OCI-LY7 (cell line): ENCODE measurements at regions not wholly inside any gene's neighbourhood (a gene's known extent, or its start where the extent isn't known, plus 50 kb on each side); places are given as distances from the start of the nearest gene placed in this dataset.

Experiments used
- BruUV-seq: library from RNA; stranded (reverse); fragments of 400-500 nt; replicated peaks from 2 replicates; lab custom pipeline; 2021; lab: Mats Ljungman, UMichigan
- CTCF ChIA-PET: fragments of 300-600 bp; sonication (Branson Sonifier 250); formaldehyde crosslinking; loops from one replicate; lab custom pipeline; 2022; ENCODE audit warnings: antibody characterized with exemption; ENCODE audit not compliant: unreplicated experiment; lab: Charles Lee
- POLR2A ChIA-PET: fragments of 300-600 bp; sonication (Branson Sonifier 250); formaldehyde crosslinking; loops from one replicate; lab custom pipeline; 2022; ENCODE audit warnings: antibody characterized with exemption; lab: Charles Lee
- DNase-seq: peaks from one replicate; pipeline ENCODE4 v3.0.0-alpha.2; 2015; ENCODE audit warnings: low spot score
- H2AFZ ChIP-seq: fragments of 200-600 bp; sonication (generic), shearing (Covaris generic); 2 replicates; pipeline ENCODE4 v1.6.1; 2014; ENCODE audit warnings: mild to moderate bottlenecking, antibody characterized with exemption, low read length, moderate library complexity
- H3K27ac ChIP-seq: fragments of 200-600 bp; sonication (generic); 2 replicates; pipeline ENCODE4 v1.5.1; 2014; ENCODE audit warnings: mixed run types, low read depth, mild to moderate bottlenecking, moderate library complexity, low read length, inconsistent platforms; ENCODE audit not compliant: poor library complexity, severe bottlenecking
- H3K36me3 ChIP-seq: fragments of 200-600 bp; sonication (generic); 2 replicates; pipeline ENCODE4 v1.6.1; 2014; ENCODE audit warnings: mild to moderate bottlenecking, antibody characterized with exemption, low read length, moderate library complexity, mixed read lengths; ENCODE audit not compliant: insufficient read depth
- H3K4me1 ChIP-seq: fragments of 200-600 bp; sonication (generic); 2 replicates; pipeline ENCODE4 v1.5.1; 2014; ENCODE audit warnings: mild to moderate bottlenecking, low read length; ENCODE audit not compliant: insufficient read depth, poor library complexity, severe bottlenecking
- H3K4me2 ChIP-seq: fragments of 200-600 bp; sonication (generic); 2 replicates; pipeline ENCODE4 v1.6.1; 2014; ENCODE audit warnings: mild to moderate bottlenecking, low read length
- H3K4me3 ChIP-seq: fragments of 200-600 bp; sonication (generic); 2 replicates; pipeline ENCODE4 v1.5.1; 2014; ENCODE audit warnings: mild to moderate bottlenecking, low read depth, low read length; ENCODE audit not compliant: poor library complexity, severe bottlenecking
- H3K79me2 ChIP-seq: fragments of 200-600 bp; sonication (generic); 2 replicates; pipeline ENCODE4 v1.6.1; 2016; ENCODE audit warnings: low read depth, mild to moderate bottlenecking, low read length, moderate library complexity, mixed read lengths; ENCODE audit not compliant: insufficient read depth
- H3K9me2 ChIP-seq: fragments of 200-600 bp; sonication (generic); 2 replicates; pipeline ENCODE4 v1.6.1; 2016; ENCODE audit warnings: mild to moderate bottlenecking, low read length, mixed read lengths; ENCODE audit not compliant: insufficient read depth
- H3K9me3 ChIP-seq: fragments of 200-600 bp; sonication (generic); 2 replicates; pipeline ENCODE4 v1.6.1; 2014; ENCODE audit warnings: mild to moderate bottlenecking, mixed run types, low read length, mixed read lengths
- H4K20me1 ChIP-seq: fragments of 200-600 bp; sonication (generic); 2 replicates; pipeline ENCODE4 v1.6.1; 2014; ENCODE audit warnings: mild to moderate bottlenecking, antibody characterized with exemption, low read length, moderate library complexity, mixed read lengths; ENCODE audit not compliant: insufficient read depth
- CTCF ChIP-seq: fragments of 200-600 bp; sonication (generic); conservative IDR thresholded peaks from 2 replicates; pipeline ENCODE4 v1.5.1; 2014; ENCODE audit warnings: mild to moderate bottlenecking, antibody characterized with exemption, low read length, moderate library complexity, mixed read lengths
- EZH2phosphoT487 ChIP-seq: fragments of 200-600 bp; sonication (generic); IDR thresholded peaks from 2 replicates; pipeline ENCODE4 v1.6.1; 2018; ENCODE audit warnings: low read depth, borderline replicate concordance, mild to moderate bottlenecking, mixed run types, antibody characterized with exemption, low read length, moderate library complexity, mixed read lengths
- intact Hi-C: fragments of 100-400 bp; cut with micrococcal nuclease; formaldehyde crosslinking; loops from one replicate; pipeline ENCODE4 v1.10.0; 2022; ENCODE audit not compliant: unreplicated experiment

GRCh38 chr10:44297963-44298362, 86.9 kb downstream of the CXCL12 start:
- H3K9me3 ChIP-seq = no peaks in the 10 kb centered on the region
- H3K36me3 ChIP-seq = no peaks in the 10 kb centered on the region
- H3K4me1 ChIP-seq = no peaks in the 10 kb centered on the region
- H3K9me2 ChIP-seq = no peaks in the 10 kb centered on the region
- no peak overlapping the region for H3K27ac ChIP-seq
- H3K79me2 ChIP-seq = no peaks in the 10 kb centered on the region
- no peak for TF ChIP-seq EZH2phosphoT487
- TF ChIP-seq CTCF = no peak
- intact Hi-C loops = no loop called here
- no peak overlapping the region for H3K4me2 ChIP-seq
- no TSS peak for BruUV-seq
- no peak for DNase-seq
- H3K4me3 ChIP-seq = no peak overlapping the region
- H4K20me1 ChIP-seq = no peaks in the 10 kb centered on the region
- H2AFZ ChIP-seq = no peak overlapping the region
- ChIA-PET POLR2A (no interaction called here), CTCF (no interaction called here)

DNA sequence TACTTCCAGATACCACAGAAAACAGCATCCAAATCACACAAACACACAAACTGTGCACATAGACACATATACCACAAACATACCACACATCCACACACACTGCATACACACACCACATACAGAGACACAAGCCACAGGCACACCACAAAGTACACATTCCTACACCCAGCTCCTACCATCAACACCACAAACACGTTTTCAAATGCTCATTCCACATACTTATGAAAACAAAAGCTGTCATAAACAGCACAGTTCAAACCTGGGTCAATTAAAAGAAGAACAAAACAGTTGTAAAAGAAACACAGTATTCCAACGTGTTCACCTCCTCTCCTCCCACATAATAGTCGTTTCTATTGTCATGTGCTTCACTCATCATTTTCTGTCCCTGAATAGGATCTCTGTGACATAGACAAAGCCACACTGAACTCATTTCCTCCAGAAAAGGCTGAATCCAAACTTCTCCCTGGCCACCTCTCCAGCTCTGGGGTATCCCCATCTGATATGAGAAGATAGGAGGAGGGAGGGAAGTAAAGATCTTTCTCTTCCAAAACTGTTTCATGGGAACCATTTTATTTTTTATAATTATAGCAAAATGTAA, 89.2 kb downstream of the CXCL12 start:
- H3K4me1 ChIP-seq = no peaks in the 10 kb centered on the region
- no peak for TF ChIP-seq CTCF
- no peak for TF ChIP-seq EZH2phosphoT487
- no peak overlapping the region for H3K4me3 ChIP-seq
- no peaks in the 10 kb centered on the region for H3K9me3 ChIP-seq
- no peaks in the 10 kb centered on the region for H3K9me2 ChIP-seq
- H3K27ac ChIP-seq = no peak overlapping the region
- H3K79me2 ChIP-seq = no peaks in the 10 kb centered on the region
- intact Hi-C loops = no loop called here
- DNase-seq = no peak
- no TSS peak for BruUV-seq
- CTCF ChIA-PET = no interaction called here
- no peak overlapping the region for H2AFZ ChIP-seq
- no peak overlapping the region for H3K4me2 ChIP-seq
- POLR2A ChIA-PET = no interaction called here
- H3K36me3 ChIP-seq = no peaks in the 10 kb centered on the region
- H4K20me1 ChIP-seq = no peaks in the 10 kb centered on the region

- no peak for DNase-seq
- POLR2A ChIA-PET = no interaction called here
- no TSS peak for BruUV-seq
- intact Hi-C loops = no loop called here
- Histone ChIP-seq H3K9me3 (no peaks in the 10 kb centered on the region), H3K4me3 (no peak overlapping the region), H3K4me2 (no peak overlapping the region), H3K4me1 (no peaks in the 10 kb centered on the region), H3K36me3 (no peaks in the 10 kb centered on the region), H3K79me2 (no peaks in the 10 kb centered on the region), H2AFZ (no peak overlapping the region), H3K27ac (no peak overlapping the region), H4K20me1 (no peaks in the 10 kb centered on the region), H3K9me2 (no peaks in the 10 kb centered on the region)
- no peak for TF ChIP-seq CTCF
- no peak for TF ChIP-seq EZH2phosphoT487
- CTCF ChIA-PET = no interaction called here
These were observed 90.0 kb downstream of the CXCL12 start for GRCh38 chr10:44294726-44295412.
